HepG2 (cell line): ENCODE measurements at regions not wholly inside any gene's neighbourhood (a gene's known extent, or its start where the extent isn't known, plus 50 kb on each side); places are given as distances from the start of the nearest gene placed in this dataset.

Experiments
- ATRX ChIP-seq: sonication (generic); formaldehyde crosslinking; IDR thresholded peaks from 2 replicates; pipeline ENCODE4 v1.4.0; 2020; ENCODE audit warnings: missing genetic modification reagents, borderline replicate concordance
- BRCA1 ChIP-seq: sonication (generic); formaldehyde crosslinking; IDR thresholded peaks from 2 replicates; pipeline ENCODE4 v1.4.0; 2020; ENCODE audit warnings: missing genetic modification reagents
- GATA4 ChIP-seq: sonication (generic); IDR thresholded peaks from 2 replicates; pipeline ENCODE4 v1.6.1; 2016; ENCODE audit warnings: antibody characterized with exemption, low read depth, borderline replicate concordance
- HMGXB3 ChIP-seq: sonication (generic); formaldehyde crosslinking; IDR thresholded peaks from 2 replicates; pipeline ENCODE4 v1.4.0; 2020; ENCODE audit warnings: missing genetic modification reagents, borderline replicate concordance
- IKZF1 ChIP-seq: fragments of 450-650 bp; IDR thresholded peaks from 2 replicates; pipeline ENCODE4 v1.7.1; 2016
- KDM6A ChIP-seq: IDR thresholded peaks from 2 replicates; pipeline ENCODE4 v1.6.1; 2016; ENCODE audit warnings: low read depth
- MAZ ChIP-seq, 2 experiments: sonication (generic) in 1 of 2; formaldehyde crosslinking in 1 of 2; IDR thresholded peaks; 2 replicates each; pipeline versions ENCODE4 v1.5.0 to v1.6.1; 2012 to 2020; ENCODE audit warnings: low read depth in 2 of 2, mild to moderate bottlenecking in 2 of 2, borderline replicate concordance in 1 of 2, improper control_type of control experiment in 1 of 2, low read length in 1 of 2, missing genetic modification reagents in 1 of 2, moderate library complexity in 1 of 2
- MEIS2 ChIP-seq: sonication (generic); formaldehyde crosslinking; IDR thresholded peaks from 2 replicates; pipeline ENCODE4 v1.9.0; 2021; ENCODE audit warnings: mild to moderate bottlenecking, missing genetic modification reagents
- POLR2AphosphoS5 ChIP-seq: IDR thresholded peaks from 2 replicates; pipeline ENCODE4 v1.6.1; 2012; ENCODE audit warnings: low read depth, low read length
- RARG ChIP-seq: sonication (generic); formaldehyde crosslinking; IDR thresholded peaks from 2 replicates; pipeline ENCODE4 v1.4.0; 2020; ENCODE audit warnings: low read depth, mild to moderate bottlenecking, missing genetic modification reagents
- RERE ChIP-seq: IDR thresholded peaks from 2 replicates; pipeline ENCODE4 v1.6.1; 2016; ENCODE audit warnings: low read depth, missing genetic modification reagents, missing compliant biosample characterization
- SIN3B ChIP-seq: fragments of 150-350 bp; IDR thresholded peaks from 2 replicates; pipeline ENCODE4 v1.6.1; 2014; ENCODE audit warnings: low read length
- SNRNP70 ChIP-seq: fragments of 200-400 bp; formaldehyde crosslinking; IDR thresholded peaks from 2 replicates; pipeline ENCODE4 v1.6.1; 2017; ENCODE audit warnings: mild to moderate bottlenecking, low read depth, low read length, moderate library complexity
- SRY ChIP-seq: sonication (generic); formaldehyde crosslinking; IDR thresholded peaks from 2 replicates; pipeline ENCODE4 v1.8.0; 2022; ENCODE audit warnings: mild to moderate bottlenecking, missing genetic modification reagents
- ZBTB7B ChIP-seq: sonication (generic); formaldehyde crosslinking; IDR thresholded peaks from 2 replicates; pipeline ENCODE4 v1.4.0; 2020; ENCODE audit warnings: missing genetic modification reagents
- ZBTB8A ChIP-seq: sonication (generic); formaldehyde crosslinking; IDR thresholded peaks from 2 replicates; pipeline ENCODE4 v1.4.0; 2020; ENCODE audit warnings: mild to moderate bottlenecking, low read depth, missing genetic modification reagents, borderline replicate concordance
- ZFP82 ChIP-seq: sonication (generic); formaldehyde crosslinking; IDR thresholded peaks from 2 replicates; pipeline ENCODE4 v1.5.1; 2020; ENCODE audit warnings: mild to moderate bottlenecking, missing genetic modification reagents, borderline replicate concordance
- ZNF383 ChIP-seq: sonication (generic); formaldehyde crosslinking; IDR thresholded peaks from 2 replicates; pipeline ENCODE4 v1.4.0; 2020; ENCODE audit warnings: missing genetic modification reagents, mild to moderate bottlenecking, borderline replicate concordance
- ZNF652 ChIP-seq: IDR thresholded peaks from 2 replicates; pipeline ENCODE4 v1.6.1; 2016; ENCODE audit warnings: low read depth, borderline replicate concordance
- TF ChIP-seq, protein P1 (sequence below): sonication (generic); formaldehyde crosslinking; IDR thresholded peaks from 2 replicates; pipeline ENCODE4 v1.5.0; 2020; ENCODE audit warnings: missing genetic modification reagents

- TF ChIP-seq ZBTB7B (CRISPR knock-in tag) (peak; percentile 76), RARG (no peak), HMGXB3 (CRISPR knock-in tag) (no peak), ATRX (CRISPR knock-in tag) (no peak), ZNF383 (CRISPR knock-in tag) (no peak), IKZF1 (no peak), SIN3B (no peak), MAZ (IDR thresholded peaks at IDR 0.05; ENCODE audit: borderline replicate concordance, low read depth, low read length) (no peak), MAZ (CRISPR knock-in tag; IDR thresholded peaks at IDR 0.05; ENCODE audit: low read depth) (no peak), KDM6A (CRISPR knock-in tag) (no peak), POLR2AphosphoS5 (no peak), ZBTB8A (CRISPR knock-in tag) (no peak), RERE (no peak), ZNF652 (CRISPR knock-in tag) (no peak), SRY (CRISPR knock-in tag) (no peak), SNRNP70 (no peak), MEIS2 (CRISPR knock-in tag) (no peak), BRCA1 (CRISPR knock-in tag) (no peak), GATA4 (no peak), ZFP82 (CRISPR knock-in tag) (no peak)
- TF ChIP-seq, protein P1, sequence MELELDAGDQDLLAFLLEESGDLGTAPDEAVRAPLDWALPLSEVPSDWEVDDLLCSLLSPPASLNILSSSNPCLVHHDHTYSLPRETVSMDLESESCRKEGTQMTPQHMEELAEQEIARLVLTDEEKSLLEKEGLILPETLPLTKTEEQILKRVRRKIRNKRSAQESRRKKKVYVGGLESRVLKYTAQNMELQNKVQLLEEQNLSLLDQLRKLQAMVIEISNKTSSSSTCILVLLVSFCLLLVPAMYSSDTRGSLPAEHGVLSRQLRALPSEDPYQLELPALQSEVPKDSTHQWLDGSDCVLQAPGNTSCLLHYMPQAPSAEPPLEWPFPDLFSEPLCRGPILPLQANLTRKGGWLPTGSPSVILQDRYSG, result no peak
These were observed 136.3 kb downstream of the LY86 start (continued) for GRCh38 chr6:6724539-6725467.
